Lung (tissue), 11 donors: ENCODE measurements at regions not wholly inside any gene's neighbourhood (a gene's known extent, or its start where the extent isn't known, plus 50 kb on each side); places are given as distances from the start of the nearest gene placed in this dataset.

ENCODE experiments used
- ATAC-seq: fragments of 200-7000 bp; cut with Tn5 transposase; one replicate; pipeline ENCODE4 v1.9.1; 2020; ENCODE audit warnings: moderate number of reproducible peaks; ENCODE audit not compliant: insufficient read depth, low FRiP score
- DNase-seq, 3 donors: peaks; one replicate each; pipeline ENCODE4 v3.0.0-alpha.2; 2013 to 2017
- H3K27ac ChIP-seq, 2 donors: one replicate each; pipeline ENCODE4 v1.5.1; 2013; ENCODE audit warnings: mild to moderate bottlenecking in 2 of 2, moderate library complexity in 2 of 2, control low read depth in 1 of 2, inconsistent platforms in 1 of 2, low read depth in 1 of 2, low read length in 1 of 2
- H3K27me3 ChIP-seq, 3 donors: one replicate each; pipeline ENCODE4 v1.5.1; 2013; ENCODE audit warnings: low read length in 2 of 3; ENCODE audit not compliant: control insufficient read depth in 3 of 3, insufficient read depth in 3 of 3
- H3K36me3 ChIP-seq, 4 donors: one replicate each; pipeline ENCODE4 v1.5.1; 2013; ENCODE audit warnings: low read length in 4 of 4, mild to moderate bottlenecking in 1 of 4, moderate library complexity in 1 of 4; ENCODE audit not compliant: control insufficient read depth in 4 of 4, insufficient read depth in 4 of 4
- H3K4me1 ChIP-seq, 5 donors: one replicate each; pipeline ENCODE4 v1.5.1; 2013; ENCODE audit warnings: low read length in 5 of 5, mild to moderate bottlenecking in 2 of 5, moderate library complexity in 1 of 5; ENCODE audit not compliant: control insufficient read depth in 5 of 5, insufficient read depth in 5 of 5
- H3K4me3 ChIP-seq: one replicate; pipeline ENCODE4 v1.5.1; 2013; ENCODE audit warnings: mild to moderate bottlenecking, control low read depth, moderate library complexity
- H3K9ac ChIP-seq, 2 donors: one replicate each; pipeline ENCODE4 v1.5.1; 2013; ENCODE audit warnings: low read length in 2 of 2, control low read depth in 1 of 2; ENCODE audit not compliant: insufficient read depth in 1 of 2
- H3K9me3 ChIP-seq, 4 donors: one replicate each; pipeline ENCODE4 v1.5.1; 2013; ENCODE audit warnings: low read length in 3 of 4, mild to moderate bottlenecking in 1 of 4, moderate library complexity in 1 of 4; ENCODE audit not compliant: control insufficient read depth in 4 of 4, insufficient read depth in 3 of 4
- WGBS, 2 donors: extraction: QIAGEN DNeasy Blood & Tissue Kit; methylation state at CpG; one replicate each; pipeline ENCODE4 v1.1.7; 2013; 5-methylcytosine and 5-hydroxymethylcytosine counted together
- TF ChIP-seq, protein P1 (sequence below): IDR thresholded peaks from 2 replicates; pipeline ENCODE4 v1.5.1; 2012; ENCODE audit warnings: mild to moderate bottlenecking; ENCODE audit errors: control extremely low read depth, extremely low read depth
- donor health status: control.
- donor health status: control.
- donor health status: Bipolar disorder and iron deficiency.
- donor health status: healthy.
- donor health status: DM: yes; HTN: yes; CAD: no.

DNA sequence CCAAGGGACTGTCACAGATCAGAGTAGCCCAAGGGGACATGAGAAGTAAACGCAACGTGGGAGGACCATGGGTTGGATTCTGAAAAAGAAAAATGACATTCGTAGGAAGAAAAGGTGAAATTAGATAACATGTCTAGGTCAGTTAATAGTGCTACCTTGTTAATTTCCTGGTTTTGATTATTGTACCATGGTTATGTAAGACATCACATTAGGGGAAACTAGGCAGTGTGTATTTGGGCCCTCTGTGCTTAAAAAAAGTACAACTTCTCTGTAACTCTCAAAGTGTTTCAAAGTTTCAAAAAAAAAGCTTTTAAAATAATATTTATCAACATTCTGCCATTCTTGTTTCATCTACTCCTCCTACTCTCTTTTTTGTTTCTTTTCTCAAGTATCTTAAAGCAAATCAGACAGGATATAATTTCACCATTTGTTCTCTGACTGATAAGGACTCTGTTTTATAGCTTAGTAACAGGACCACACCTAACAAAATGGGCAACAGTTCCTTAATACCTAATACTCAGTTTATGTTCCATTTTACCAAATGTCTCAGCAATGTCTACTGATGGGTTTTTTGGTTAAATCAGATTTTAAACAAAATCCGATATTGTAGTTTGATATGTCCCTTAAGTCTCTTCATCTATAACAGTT is 97.1 kb upstream of the PLCB4 start:
- no peak for DNase-seq
- H3K4me3 ChIP-seq: no peak overlapping the region
- 69 to 74% methylated on average over 4 of the region's 4 CpGs for WGBS, 2 donors

DNA sequence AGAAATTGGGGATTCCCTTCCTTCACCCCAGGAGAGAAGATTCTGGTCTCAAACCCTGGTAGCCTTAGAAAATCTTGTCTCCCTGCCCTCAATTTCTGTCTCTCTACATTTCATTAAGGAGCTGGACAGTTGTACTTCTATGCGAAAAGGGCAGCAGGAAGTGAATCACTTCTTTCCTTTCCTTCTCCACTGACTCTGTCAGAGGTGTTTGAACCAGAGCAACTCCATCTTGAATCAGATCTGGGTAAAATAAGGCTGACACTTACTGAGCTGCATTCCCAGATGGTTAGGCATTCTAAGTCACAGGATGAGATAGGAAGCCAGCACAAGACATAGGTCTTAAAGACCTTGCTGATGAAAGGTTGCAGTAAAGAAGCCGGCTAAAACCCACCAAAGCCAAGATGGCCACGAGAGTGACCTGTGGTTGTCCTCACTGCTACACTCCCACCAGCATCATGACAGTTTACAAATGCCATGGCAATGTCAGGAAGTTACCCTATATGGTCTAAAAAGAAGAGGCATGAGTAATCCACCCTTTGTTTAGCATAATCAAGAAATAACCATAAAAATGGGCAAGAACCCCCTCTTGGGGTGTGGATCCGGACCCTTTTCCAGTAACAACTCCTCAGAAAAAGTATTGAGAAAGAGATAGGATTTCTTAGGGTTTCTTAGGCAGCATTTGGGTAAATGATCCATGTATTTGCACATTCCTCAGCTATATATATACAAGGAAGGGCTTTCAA is 95.8 kb upstream of the PLCB4 start:
- DNase-seq (no peak), ATAC-seq (no peak)
- H3K27me3 ChIP-seq: no peaks in the 10 kb centered on the region
- H3K9me3 ChIP-seq: no peaks in the 10 kb centered on the region
- no peak overlapping the region for H3K4me3 ChIP-seq
- H3K9ac ChIP-seq: no peak overlapping the region
- TF ChIP-seq, protein P1, sequence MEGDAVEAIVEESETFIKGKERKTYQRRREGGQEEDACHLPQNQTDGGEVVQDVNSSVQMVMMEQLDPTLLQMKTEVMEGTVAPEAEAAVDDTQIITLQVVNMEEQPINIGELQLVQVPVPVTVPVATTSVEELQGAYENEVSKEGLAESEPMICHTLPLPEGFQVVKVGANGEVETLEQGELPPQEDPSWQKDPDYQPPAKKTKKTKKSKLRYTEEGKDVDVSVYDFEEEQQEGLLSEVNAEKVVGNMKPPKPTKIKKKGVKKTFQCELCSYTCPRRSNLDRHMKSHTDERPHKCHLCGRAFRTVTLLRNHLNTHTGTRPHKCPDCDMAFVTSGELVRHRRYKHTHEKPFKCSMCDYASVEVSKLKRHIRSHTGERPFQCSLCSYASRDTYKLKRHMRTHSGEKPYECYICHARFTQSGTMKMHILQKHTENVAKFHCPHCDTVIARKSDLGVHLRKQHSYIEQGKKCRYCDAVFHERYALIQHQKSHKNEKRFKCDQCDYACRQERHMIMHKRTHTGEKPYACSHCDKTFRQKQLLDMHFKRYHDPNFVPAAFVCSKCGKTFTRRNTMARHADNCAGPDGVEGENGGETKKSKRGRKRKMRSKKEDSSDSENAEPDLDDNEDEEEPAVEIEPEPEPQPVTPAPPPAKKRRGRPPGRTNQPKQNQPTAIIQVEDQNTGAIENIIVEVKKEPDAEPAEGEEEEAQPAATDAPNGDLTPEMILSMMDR: no peak
- WGBS, 2 donors: 88 to 90% methylated on average over 4 of the region's 4 CpGs
- H3K27ac ChIP-seq: no peak overlapping the region
- H3K36me3 ChIP-seq: no peaks in the 10 kb centered on the region
- H3K4me1 ChIP-seq: no peaks in the 10 kb centered on the region

More for the DNA sequence above, 97.1 kb upstream of the PLCB4 start:
- Histone ChIP-seq H3K4me1 (no peaks in the 10 kb centered on the region), H3K27ac (no peak overlapping the region), H3K36me3 (no peaks in the 10 kb centered on the region), H3K9ac (no peak overlapping the region), H3K9me3 (no peaks in the 10 kb centered on the region), H3K27me3 (no peaks in the 10 kb centered on the region)
- TF ChIP-seq, protein P1: no peak
- no peak for ATAC-seq

DNA sequence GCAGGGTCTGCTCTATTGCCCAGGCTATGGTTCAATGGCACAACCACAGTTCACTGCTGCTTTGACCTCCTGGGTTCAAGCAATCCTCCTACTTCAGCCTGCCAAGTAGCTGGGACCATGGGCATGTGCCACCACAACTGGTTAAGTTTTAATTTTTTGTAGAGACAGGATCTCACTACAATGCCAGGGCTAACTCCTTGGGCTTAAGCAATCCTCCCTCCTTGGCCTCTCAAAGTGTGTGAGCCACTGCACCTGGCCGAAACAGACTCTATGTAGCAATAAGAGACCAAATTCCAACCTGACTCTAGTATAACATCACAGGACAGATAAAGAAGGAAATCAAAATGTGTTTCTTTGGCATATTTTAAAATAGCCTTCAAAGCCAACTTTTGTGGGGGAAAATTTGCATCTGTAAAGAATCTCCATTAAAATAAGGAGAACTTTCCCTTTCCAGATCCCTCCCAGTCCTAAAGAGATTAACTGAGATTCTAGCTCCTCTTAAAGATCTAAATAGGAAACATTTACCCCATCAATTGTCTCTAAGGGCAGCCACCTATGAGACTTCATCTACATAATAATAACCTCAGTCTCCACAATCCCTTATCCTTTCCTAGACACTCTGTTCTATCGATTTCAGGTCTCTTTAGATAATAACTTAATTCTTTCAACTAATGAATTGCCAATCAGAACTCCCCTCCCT is 94.7 kb upstream of the PLCB4 start:
- DNase-seq (no peak), ATAC-seq (no peak)
- TF ChIP-seq, protein P1: no peak
- Histone ChIP-seq H3K9ac (no peak overlapping the region), H3K27me3 (no peaks in the 10 kb centered on the region), H3K27ac (no peak overlapping the region), H3K9me3 (no peaks in the 10 kb centered on the region), H3K4me3 (no peak overlapping the region), H3K36me3 (no peaks in the 10 kb centered on the region), H3K4me1 (no peaks in the 10 kb centered on the region)
- 80 to 82% methylated on average over 2 of the region's 2 CpGs for WGBS, 2 donors
